ENCODE measurements at regions not wholly inside any gene's neighbourhood (a gene's known extent, or its start where the extent isn't known, plus 50 kb on each side); places are given as distances from the start of the nearest gene placed in this dataset.
"Not testable (repeated sequence)": the region's sequence is repeated elsewhere in the genome, so short reads cannot be mapped to it uniquely, and the experiment has no call there.

DNA sequence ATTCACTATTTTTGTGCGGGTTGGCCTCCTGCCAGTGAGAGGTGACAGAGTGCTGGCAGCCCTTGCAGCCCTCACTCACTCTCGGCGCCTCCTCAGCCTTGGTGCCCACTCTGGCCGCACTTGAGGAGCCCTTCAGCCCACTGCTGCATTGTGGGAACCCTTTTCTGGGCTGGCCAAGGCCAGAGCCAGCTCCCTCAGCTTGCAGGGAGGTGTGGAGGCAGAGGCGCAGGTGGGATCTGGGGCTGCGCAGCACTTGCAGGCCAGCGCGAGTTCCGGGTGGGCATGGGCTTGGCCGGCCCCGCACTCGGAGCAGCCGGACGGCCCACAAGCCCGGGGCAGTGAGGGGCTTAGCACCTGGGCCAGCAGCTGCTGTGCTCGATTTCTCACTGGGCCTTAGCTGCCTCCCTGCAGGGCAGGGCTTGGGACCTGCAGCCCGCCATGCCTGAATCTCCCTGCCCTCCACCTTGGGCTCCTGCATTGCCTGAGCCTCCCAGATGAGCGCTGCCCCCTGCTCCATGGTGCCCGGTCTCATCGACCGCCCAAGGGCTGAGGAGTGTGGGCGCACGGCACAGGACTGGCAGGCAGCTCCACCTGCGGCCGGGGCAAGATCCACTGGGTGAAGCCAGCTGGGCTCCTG, 178.7 kb upstream of the PKP2 start:
- TF ChIP-seq, protein P1, sequence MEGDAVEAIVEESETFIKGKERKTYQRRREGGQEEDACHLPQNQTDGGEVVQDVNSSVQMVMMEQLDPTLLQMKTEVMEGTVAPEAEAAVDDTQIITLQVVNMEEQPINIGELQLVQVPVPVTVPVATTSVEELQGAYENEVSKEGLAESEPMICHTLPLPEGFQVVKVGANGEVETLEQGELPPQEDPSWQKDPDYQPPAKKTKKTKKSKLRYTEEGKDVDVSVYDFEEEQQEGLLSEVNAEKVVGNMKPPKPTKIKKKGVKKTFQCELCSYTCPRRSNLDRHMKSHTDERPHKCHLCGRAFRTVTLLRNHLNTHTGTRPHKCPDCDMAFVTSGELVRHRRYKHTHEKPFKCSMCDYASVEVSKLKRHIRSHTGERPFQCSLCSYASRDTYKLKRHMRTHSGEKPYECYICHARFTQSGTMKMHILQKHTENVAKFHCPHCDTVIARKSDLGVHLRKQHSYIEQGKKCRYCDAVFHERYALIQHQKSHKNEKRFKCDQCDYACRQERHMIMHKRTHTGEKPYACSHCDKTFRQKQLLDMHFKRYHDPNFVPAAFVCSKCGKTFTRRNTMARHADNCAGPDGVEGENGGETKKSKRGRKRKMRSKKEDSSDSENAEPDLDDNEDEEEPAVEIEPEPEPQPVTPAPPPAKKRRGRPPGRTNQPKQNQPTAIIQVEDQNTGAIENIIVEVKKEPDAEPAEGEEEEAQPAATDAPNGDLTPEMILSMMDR (IDR thresholded peaks at IDR 0.05): not testable (repeated sequence)
- not testable (repeated sequence) for TF ChIP-seq POLR2A (IDR thresholded peaks at IDR 0.05)

Data from esophagus squamous epithelium (tissue), 4 donors.